GM21723 (cell line): ENCODE measurements at regions not wholly inside any gene's neighbourhood (a gene's known extent, or its start where the extent isn't known, plus 50 kb on each side); places are given as distances from the start of the nearest gene placed in this dataset.

ENCODE experiments used
- ATAC-seq: cut with Tn5 transposase; IDR thresholded peaks from one replicate; pipeline ENCODE4 v1.9.1; 2021; ENCODE audit warnings: mild to moderate bottlenecking, moderate library complexity; ENCODE audit not compliant: unreplicated experiment

DNA sequence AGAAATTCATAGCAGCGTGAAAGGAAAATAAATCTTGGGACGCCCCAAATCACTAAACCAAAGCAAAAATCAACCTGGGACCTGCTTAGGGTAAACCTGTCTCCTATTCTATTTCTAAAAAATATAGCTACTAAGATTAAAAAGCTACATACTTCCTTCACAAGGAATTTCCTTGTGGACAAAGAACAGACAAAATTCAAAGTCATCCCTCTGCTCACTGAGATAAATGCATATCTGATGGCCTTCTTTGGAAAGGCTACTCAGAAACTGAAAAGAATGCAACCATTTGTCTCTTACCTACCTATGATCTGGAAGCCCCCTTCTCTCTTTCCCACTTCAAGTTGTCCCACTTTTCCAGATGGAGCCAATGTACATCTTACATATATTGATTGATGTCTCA lies 93.0 kb upstream of the CNOT2 start:
- ATAC-seq, result no peak

DNA sequence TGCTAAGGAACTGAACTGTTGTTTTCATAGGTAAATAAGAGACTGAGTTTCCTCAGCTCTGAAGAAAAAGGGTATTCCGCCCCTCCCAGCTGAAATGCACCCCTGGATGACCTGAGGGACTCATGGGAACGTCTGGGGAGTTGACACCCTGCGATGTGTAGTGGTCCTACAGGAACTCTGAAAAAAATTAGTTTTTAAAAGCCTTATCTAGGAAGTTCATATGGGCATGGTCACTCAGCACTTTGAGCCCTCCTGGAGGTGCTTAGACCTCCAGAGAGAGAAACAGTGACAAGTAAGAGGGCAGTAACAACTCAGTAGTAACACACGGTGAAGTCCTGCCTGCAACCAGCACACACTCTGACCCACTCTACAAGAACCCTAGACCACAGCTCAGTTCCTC lies 91.2 kb upstream of the CNOT2 start:
- no peak for ATAC-seq

DNA sequence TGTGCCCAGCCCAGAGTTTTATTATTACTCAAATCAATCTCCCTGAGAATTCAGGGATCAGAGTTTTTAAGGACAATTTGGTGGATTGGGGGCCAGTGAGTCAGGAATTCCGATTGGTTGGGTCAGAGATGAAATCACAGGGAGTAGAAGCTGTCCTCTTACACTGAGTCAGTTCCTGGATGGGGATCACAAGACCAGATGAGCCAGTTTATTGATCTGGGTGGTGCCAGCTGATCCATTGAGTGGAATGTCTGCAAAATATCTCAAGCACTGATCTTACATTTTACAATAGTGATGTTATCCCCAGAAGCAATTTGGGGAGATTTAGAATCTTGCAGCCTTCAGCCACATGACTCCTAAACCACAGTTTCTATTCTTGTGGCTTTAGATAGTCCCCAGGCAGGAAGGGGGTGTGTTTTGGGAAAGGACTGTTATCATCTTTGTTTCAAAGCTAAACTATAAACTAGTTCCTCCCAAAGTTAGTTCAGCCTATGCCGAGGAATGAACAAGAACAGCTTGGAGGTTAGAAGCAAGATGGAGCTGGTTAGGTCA lies 89.1 kb upstream of the CNOT2 start:
- no peak for ATAC-seq

DNA sequence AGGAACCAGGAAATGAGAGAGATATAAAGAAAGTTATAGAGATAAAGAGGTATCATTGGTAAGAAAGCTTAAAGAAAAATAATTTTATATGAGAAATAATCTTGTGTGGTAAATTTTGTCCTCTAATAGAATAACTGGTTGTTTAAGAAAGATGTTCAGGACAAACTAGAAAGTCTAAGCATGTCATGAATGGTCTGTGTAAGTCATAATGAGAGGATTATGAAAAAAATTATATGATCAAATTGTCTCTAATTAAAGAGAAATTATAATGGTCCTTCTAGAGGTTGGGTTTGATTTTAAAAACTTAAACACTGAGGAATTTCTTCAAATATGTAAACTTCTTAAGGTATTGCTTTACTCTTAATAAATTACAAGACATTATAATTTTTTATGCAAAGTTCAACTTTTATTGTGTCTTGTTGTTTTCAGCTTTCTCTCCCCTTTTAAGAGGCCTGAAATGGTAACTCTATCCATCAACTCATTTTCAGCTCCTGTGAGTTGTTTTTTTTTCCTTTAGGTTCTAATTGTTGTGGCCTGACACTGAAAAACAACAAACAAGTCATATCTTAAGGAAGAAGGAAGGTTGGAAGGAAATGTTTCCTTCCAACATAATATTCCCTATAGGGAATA lies 88.2 kb upstream of the CNOT2 start:
- no peak for ATAC-seq

DNA sequence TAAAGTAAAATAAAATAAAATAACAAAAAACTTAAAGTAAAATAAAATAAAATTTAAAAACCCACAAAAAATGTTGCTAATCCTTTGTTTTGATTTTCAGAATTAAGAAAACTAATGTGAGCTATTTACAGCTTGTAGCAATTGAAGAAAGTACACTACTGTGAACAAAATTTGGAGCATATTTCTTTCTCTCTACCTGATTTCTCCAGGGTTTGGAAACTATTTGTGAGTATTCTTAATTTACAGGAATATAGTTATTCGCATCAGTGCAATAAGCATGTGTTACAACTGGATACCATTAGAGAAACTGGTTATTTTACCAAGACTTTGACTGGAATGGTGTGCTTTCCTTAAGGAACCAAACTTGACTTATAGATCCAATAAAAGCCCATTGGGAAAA lies 86.1 kb upstream of the CNOT2 start:
- ATAC-seq, result no peak

DNA sequence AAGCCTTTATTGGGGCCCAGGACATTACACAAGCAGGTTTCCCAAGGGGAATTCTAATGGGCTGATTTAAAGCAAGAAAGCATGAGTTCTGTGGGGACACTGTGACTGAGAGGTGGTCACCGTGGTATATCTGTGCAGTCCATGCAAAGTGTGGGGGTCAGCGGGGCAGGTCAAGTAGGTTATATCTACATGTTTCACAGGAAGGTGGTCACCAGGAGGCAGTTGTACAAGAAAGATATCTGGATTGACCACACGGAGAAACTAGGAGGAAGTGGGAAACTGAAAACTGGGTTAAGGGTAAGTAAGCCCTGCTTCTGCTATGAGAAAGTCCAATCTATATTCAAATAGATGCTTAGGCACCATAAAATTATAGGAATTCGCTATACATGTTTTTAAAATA lies 77.8 kb upstream of the CNOT2 start:
- ATAC-seq, result no peak

DNA sequence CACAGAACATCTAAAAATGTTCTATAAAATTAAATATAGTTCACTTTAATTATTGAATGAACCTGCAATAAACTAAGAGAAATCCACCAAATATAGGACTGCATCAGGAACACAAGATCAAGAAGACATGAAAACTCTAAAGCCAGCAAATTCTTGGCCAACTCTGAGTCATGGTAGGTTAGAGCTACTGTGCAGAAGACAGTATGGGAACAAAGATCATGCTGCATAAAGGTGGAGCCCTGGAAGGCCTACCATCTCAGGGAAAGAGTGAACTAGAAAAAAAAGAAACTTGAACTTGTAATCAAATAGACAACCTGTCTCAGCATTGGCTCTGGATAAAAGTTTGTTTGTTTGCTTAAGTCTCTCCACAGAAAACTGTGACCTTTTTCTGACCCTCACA lies 66.9 kb upstream of the CNOT2 start:
- ATAC-seq, result no peak

DNA sequence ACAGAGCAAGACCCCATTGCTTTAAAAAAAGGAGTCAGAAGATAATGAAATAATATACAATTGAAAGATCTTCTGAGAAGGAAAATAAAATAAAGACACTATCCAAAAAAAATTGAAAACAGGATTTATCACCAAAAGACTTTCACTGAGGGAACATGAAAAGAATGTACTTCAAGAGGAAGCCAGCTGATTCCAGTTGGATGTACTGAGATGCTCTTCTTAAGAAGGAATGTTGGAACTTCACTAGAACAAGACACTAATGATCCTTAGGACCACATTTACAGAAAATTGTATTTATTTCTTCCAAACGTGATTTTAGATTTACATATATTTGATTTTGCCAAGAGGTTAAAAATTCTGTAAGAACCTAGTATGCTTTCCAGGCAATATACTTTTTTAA lies 65.6 kb upstream of the CNOT2 start:
- ATAC-seq, result no peak

DNA sequence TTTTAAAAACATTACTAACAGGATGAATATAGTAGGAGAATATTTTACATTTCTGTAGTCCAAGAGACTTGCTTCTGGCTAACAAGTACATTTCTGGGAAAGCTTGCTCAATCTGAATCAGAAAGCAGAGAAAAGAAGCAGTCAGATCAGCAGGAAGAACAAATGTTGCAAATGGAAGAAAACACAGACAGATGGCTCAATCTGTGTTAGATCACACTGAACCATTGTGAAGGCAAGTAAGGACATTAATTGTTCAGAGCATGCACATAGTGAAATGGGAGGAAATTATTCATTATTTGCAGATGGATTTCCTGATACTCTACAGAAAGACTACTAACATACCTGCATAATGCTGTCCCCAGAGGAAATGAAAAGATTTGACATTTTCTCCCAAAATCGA lies 65.2 kb upstream of the CNOT2 start:
- ATAC-seq, result no peak

DNA sequence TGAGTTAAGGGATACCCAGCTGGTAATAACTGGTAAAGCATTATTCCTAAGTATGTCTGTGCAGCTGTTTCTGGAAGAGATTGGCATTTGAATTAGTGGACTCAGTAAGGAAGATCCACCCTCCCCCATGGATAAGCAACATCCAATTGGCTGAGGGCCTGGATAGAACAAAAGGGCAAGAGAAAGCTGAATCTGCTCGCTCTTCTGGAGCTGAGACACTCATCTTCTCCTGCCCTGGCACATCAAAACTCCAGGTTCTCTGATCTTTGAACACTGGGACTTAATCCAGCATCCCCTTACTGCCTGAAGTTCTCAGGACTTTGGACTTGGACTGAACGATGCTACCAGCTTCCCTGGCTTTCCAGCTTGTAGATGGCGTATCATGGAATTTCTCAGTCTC lies 63.1 kb upstream of the CNOT2 start:
- no peak for ATAC-seq

DNA sequence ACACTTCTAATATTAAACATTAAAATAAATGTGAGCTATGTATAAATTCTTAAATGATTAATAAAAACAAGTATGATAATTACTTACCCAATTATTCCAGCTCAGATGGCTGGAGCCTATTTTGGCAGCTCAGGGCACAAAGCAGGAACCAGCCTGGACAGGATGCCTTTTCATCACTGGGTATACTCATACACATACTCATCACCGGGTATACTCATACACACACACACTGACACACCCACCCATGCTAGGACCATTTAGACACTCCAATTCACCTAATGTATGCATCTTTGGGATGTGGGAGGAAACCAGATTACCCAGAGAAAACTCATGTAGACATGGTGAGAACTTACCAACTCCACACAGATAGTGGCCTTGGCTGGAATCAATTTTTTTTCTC lies 57.9 kb upstream of the CNOT2 start:
- ATAC-seq, result no peak

DNA sequence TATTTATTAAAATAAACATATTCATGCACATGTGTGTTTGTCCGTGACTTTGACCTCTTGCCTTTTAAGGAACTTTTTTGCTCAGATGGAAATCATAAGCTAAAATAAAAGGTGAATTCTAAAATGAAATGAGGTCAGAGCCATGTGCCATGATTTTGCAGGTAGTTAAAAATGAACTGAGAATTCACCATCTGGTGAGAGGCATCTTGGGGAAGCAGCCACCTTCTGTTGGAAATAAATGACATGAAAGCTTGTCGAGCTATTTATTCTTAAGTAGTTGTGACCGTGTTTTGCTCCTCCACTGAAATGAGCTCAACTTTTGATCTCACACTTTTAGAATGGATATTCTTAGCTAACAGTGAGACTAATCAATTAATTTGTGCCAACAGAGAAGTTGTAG lies 56.8 kb upstream of the CNOT2 start:
- no peak for ATAC-seq

DNA sequence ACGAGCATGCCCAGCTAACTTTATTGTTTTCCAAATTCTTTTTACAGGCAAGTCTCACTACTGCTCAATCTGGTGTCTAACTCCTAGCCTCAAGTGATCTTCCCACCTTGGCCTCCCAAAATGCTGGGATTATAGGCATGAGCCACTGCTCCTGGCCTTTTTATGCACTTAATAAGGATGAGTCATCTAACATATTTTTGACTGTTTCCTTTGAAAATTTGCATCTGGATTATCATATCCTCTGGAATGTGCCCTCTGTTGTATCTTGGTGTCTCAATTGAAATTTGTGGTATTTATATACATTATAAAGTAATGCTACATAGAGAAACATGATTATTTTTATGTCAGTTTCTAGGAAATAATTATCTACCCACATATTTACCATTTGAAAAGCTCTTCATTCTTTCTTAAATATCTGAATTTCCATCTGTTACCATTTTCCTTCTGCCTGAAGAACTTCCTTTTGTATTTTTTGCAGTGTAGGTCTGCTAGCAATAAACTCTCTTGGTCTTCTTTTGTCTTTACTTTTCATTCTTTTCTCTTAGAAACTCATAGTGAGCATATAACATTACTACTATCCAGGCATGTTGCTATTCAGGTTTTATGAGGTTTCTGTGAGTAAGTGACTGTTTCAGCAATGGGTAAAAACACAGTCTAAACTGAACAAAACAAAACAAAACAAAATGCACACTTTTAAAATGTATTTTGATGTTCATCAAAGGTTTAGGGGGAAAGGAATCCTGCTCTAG lies 52.8 kb upstream of the CNOT2 start:
- no peak for ATAC-seq
